ENCODE measurements at regions not wholly inside any gene's neighbourhood (a gene's known extent, or its start where the extent isn't known, plus 50 kb on each side); places are given as distances from the start of the nearest gene placed in this dataset.

DNA sequence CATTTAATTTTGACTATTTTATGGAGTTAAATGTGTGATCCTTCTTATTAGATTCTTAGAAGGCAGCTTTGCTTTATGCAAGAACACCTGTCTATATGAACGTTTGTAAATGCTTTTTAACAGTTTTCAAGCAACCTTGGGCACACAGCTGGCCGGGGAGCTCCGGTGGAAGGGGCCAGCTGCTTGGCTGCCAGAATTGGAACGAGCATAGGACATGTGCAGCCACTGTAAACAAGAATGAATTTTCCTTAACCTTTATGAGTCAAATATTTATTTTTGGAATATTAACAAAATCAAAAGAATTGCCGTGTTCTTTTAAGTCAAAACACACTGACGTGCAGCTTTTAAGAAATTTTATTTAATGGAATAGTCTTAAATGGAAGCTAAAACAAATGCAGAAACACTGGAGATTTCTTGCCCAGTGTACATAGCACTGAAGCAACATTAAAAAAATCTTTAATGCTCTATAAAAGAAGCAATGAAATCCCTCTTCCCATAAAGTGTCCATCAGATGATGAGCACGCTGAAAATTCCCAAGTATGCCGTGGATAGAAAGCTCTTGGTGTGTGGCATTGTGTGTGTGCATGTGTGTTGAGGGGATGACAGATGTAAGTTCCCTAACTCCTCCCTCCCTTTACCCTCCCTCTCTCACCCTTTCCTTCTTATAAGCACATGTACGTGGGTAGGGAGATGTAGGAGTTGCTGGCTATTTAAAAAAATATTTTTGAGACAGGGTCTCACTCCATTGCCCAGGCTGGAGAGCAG is 208.9 kb upstream of the EXOC2 start:
- TF ChIP-seq POLR2AphosphoS5 (IDR thresholded peaks at IDR 0.05; ENCODE audit: low read depth, low read length) (no peak), POLR2A (IDR thresholded peaks at IDR 0.05; ENCODE audit: low read depth, low read length) (no peak), TAF1 (IDR thresholded peaks at IDR 0.05; ENCODE audit: low read depth, low read length) (no peak)
